Mammary epithelial cell (primary cell): ENCODE measurements at regions not wholly inside any gene's neighbourhood (a gene's known extent, or its start where the extent isn't known, plus 50 kb on each side); places are given as distances from the start of the nearest gene placed in this dataset.

ENCODE experiments used
- EZH2 ChIP-seq: IDR thresholded peaks from 2 replicates; pipeline ENCODE4 v1.6.1; 2012; ENCODE audit warnings: low read length, inconsistent platforms, borderline replicate concordance
- TF ChIP-seq, protein P1 (sequence below), 2 donors: IDR thresholded peaks in 1 of 2; conservative IDR thresholded peaks in 1 of 2; 2 replicates each; pipeline ENCODE4 v1.5.1; 2011 to 2012; ENCODE audit warnings: inconsistent platforms in 2 of 2, low read length in 2 of 2, mild to moderate bottlenecking in 2 of 2, control low read depth in 1 of 2, low read depth in 1 of 2; ENCODE audit not compliant: insufficient read depth in 1 of 2; ENCODE audit errors: extremely low read depth in 1 of 2

DNA sequence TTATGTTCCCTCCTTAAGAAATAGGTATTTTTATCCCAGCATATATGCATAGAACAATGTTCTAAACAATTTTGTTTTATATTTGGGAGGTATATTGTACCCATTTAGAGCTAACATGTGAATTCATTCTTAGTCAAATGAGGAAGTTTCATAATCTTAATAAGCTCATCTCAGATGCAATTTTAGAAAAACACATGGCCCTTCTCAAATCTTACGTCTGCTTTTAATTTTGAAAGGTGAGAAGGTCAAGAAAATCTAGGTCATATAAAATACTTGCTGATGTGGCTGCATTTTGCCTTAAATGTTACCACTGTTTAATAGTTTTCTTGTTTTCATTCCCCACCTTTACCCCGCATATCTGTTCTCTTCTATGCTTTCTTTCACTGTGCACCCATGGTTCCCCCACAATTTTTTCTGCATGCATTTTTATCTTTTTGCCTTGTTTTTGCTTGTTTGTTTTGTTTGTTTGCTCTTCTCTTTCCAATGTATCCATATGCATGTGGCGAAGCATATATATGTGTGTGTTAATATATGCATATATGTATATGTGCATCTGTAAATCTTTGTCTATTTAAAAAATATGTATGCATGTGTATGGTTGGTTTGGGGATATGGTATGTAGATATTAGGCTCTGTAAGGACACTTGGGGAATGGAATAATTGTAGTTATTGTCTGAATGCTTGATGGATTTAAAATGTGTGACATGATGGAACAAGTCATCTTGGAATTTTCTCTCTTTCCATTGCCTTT is 317.1 kb downstream of the BCAT1 start:
- TF ChIP-seq, protein P1, sequence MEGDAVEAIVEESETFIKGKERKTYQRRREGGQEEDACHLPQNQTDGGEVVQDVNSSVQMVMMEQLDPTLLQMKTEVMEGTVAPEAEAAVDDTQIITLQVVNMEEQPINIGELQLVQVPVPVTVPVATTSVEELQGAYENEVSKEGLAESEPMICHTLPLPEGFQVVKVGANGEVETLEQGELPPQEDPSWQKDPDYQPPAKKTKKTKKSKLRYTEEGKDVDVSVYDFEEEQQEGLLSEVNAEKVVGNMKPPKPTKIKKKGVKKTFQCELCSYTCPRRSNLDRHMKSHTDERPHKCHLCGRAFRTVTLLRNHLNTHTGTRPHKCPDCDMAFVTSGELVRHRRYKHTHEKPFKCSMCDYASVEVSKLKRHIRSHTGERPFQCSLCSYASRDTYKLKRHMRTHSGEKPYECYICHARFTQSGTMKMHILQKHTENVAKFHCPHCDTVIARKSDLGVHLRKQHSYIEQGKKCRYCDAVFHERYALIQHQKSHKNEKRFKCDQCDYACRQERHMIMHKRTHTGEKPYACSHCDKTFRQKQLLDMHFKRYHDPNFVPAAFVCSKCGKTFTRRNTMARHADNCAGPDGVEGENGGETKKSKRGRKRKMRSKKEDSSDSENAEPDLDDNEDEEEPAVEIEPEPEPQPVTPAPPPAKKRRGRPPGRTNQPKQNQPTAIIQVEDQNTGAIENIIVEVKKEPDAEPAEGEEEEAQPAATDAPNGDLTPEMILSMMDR (conservative IDR thresholded peaks at IDR 0.05 in 1 of 2, IDR thresholded peaks at IDR 0.05 in 1 of 2; ENCODE audit: extremely low read depth in 1 of 2, insufficient read depth in 1 of 2, low read depth in 1 of 2, low read length in 2 of 2): no peak
- no peak for TF ChIP-seq EZH2
